GM12891 (cell line): ENCODE measurements at regions not wholly inside any gene's neighbourhood (a gene's known extent, or its start where the extent isn't known, plus 50 kb on each side); places are given as distances from the start of the nearest gene placed in this dataset.

Experiments used
- POLR2A ChIP-seq: IDR thresholded peaks from 2 replicates; pipeline ENCODE4 v1.6.1; 2011; ENCODE audit warnings: low read depth, low read length, control low read depth
- POLR2AphosphoS5 ChIP-seq: IDR thresholded peaks from 2 replicates; pipeline ENCODE4 v1.6.1; 2011; ENCODE audit warnings: low read depth, low read length, control low read depth
- SPI1 ChIP-seq: IDR thresholded peaks from 2 replicates; pipeline ENCODE4 v1.6.1; 2011; ENCODE audit warnings: low read depth, low read length, control low read depth

DNA sequence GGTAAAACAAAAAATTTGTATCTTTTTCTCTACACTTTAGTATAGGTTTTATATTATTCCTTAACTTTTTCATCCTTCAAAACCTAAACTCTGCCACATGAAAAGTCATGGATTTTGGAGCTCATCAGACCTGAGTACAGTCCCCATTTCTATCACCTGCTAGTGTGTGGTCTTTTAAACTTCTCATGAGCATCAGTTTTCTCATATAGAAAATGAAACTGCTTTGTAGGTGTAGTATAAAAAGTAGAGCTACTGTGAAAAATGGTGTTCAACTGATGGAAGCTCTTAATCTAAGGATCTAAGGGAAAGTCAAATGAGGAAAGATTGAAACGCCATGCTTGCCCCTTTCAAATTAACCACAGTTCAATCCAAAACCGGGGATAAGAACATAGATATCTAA lies 686.5 kb downstream of the MECOM start:
- TF ChIP-seq POLR2A = no peak
- TF ChIP-seq POLR2AphosphoS5 = no peak
- TF ChIP-seq SPI1 = no peak
